DND-41 (cell line): ENCODE measurements at regions not wholly inside any gene's neighbourhood (a gene's known extent, or its start where the extent isn't known, plus 50 kb on each side); places are given as distances from the start of the nearest gene placed in this dataset.

ENCODE experiments used
- ATAC-seq: fragments of 200-7000 bp; cut with Tn5 transposase; 3 replicates; pipeline ENCODE4 v1.9.1; 2021; ENCODE audit warnings: low read depth; ENCODE audit not compliant: insufficient read depth
- DNase-seq: peaks from one replicate; pipeline ENCODE4 v3.0.0-alpha.2; 2020
- H2AFZ ChIP-seq: 2 replicates; pipeline ENCODE4 v1.6.0; 2012; ENCODE audit warnings: low read depth, low read length
- H3K27ac ChIP-seq: 2 replicates; pipeline ENCODE4 v1.5.1; 2012; ENCODE audit warnings: low read length, inconsistent platforms
- H3K27me3 ChIP-seq: fragments of 200-600 bp; sonication (generic); 2 replicates; pipeline ENCODE4 v1.6.0; 2012; ENCODE audit warnings: low read length, mild to moderate bottlenecking, inconsistent platforms; ENCODE audit not compliant: insufficient read depth, poor library complexity
- H3K36me3 ChIP-seq: 2 replicates; pipeline ENCODE4 v1.5.1; 2012; ENCODE audit warnings: low read length, inconsistent platforms; ENCODE audit not compliant: insufficient read depth
- H3K4me1 ChIP-seq: 2 replicates; pipeline ENCODE4 v1.5.1; 2012; ENCODE audit warnings: mild to moderate bottlenecking, low read length; ENCODE audit not compliant: insufficient read depth
- H3K4me2 ChIP-seq: 2 replicates; pipeline ENCODE4 v1.6.0; 2012; ENCODE audit warnings: mild to moderate bottlenecking, moderate library complexity, low read length, inconsistent platforms; ENCODE audit not compliant: insufficient read depth
- H3K4me3 ChIP-seq, 2 experiments: fragments of 200-600 bp in 1 of 2; shearing (Covaris generic) in 1 of 2; 2 replicates each; pipeline ENCODE4 v1.5.1; 2012 to 2016; ENCODE audit warnings: inconsistent platforms in 2 of 2, low read length in 2 of 2, mild to moderate bottlenecking in 2 of 2, low read depth in 1 of 2, moderate library complexity in 1 of 2
- H3K79me2 ChIP-seq: 2 replicates; pipeline ENCODE4 v1.6.0; 2012; ENCODE audit warnings: low read length, inconsistent platforms; ENCODE audit not compliant: insufficient read depth
- H3K9ac ChIP-seq: 2 replicates; pipeline ENCODE4 v1.6.0; 2012; ENCODE audit warnings: low read depth, mild to moderate bottlenecking, inconsistent platforms, low read length, moderate library complexity
- H3K9me3 ChIP-seq: 2 replicates; pipeline ENCODE4 v1.5.1; 2012; ENCODE audit warnings: low read length, moderate library complexity, mild to moderate bottlenecking, inconsistent platforms; ENCODE audit not compliant: insufficient read depth, severe bottlenecking
- H4K20me1 ChIP-seq: 2 replicates; pipeline ENCODE4 v1.6.0; 2012; ENCODE audit warnings: low read length; ENCODE audit not compliant: insufficient read depth
- CTCF ChIP-seq: IDR thresholded peaks from 2 replicates; pipeline ENCODE4 v1.5.1; 2012; ENCODE audit warnings: borderline replicate concordance, low read length, moderate library complexity, mild to moderate bottlenecking; ENCODE audit not compliant: poor library complexity, severe bottlenecking; ENCODE audit errors: extremely low read depth
- EZH2 ChIP-seq: IDR thresholded peaks from 3 replicates; pipeline ENCODE4 v1.6.1; 2012; ENCODE audit warnings: borderline replicate concordance, low read depth, mild to moderate bottlenecking, moderate library complexity, low read length, inconsistent platforms; ENCODE audit not compliant: severe bottlenecking

GRCh38 chr11:127625402-127625801 is 624.8 kb upstream of the KIRREL3 start:
- Histone ChIP-seq H4K20me1 (no peaks in the 10 kb centered on the region), H3K79me2 (no peaks in the 10 kb centered on the region), H3K9ac (peak overlapping the region; percentile 55), H3K4me2 (peak overlapping the region; percentile 63), H2AFZ (peak overlapping the region; percentile 62; the same call in 1 of the 2 replicates), H3K9me3 (no peaks in the 10 kb centered on the region), H3K4me3 (no peak overlapping the region), H3K27ac (peak overlapping the region; percentile 79), H3K27me3 (no peaks in the 10 kb centered on the region), H3K36me3 (no peaks in the 10 kb centered on the region), H3K4me1 (peaks cover 68% of the 10 kb centered on the region)
- ATAC-seq (peak; percentile 4; the same call in 1 of the 3 replicates), DNase-seq (no peak)
- TF ChIP-seq EZH2, result no peak
- no peak for TF ChIP-seq CTCF

- TF ChIP-seq EZH2 (no peak), CTCF (no peak)
- H3K4me2 ChIP-seq, result peak overlapping the region; percentile 63
- peak; percentile 78 for ATAC-seq
- no peaks in the 10 kb centered on the region for H3K79me2 ChIP-seq
- H3K4me3 ChIP-seq, result peak overlapping the region; percentile 11 to 50; a peak in 2 of 4 replicates
- H4K20me1 ChIP-seq, result no peaks in the 10 kb centered on the region
- no peaks in the 10 kb centered on the region for H3K27me3 ChIP-seq
- peak overlapping the region; percentile 42 for H2AFZ ChIP-seq
- peak; percentile 76 for DNase-seq
- H3K27ac ChIP-seq, result peak overlapping the region; percentile 79
- no peaks in the 10 kb centered on the region for H3K36me3 ChIP-seq
- no peaks in the 10 kb centered on the region for H3K9me3 ChIP-seq
- H3K4me1 ChIP-seq, result peaks cover 75% of the 10 kb centered on the region
- H3K9ac ChIP-seq, result peak overlapping the region; percentile 55
These were observed 623.8 kb upstream of the KIRREL3 start for GRCh38 chr11:127624306-127624856.

GRCh38 chr11:127622686-127623085 is 622.1 kb upstream of the KIRREL3 start:
- ATAC-seq, result no peak
- TF ChIP-seq EZH2 (no peak), CTCF (no peak)
- no peak overlapping the region for H3K4me3 ChIP-seq

GRCh38 chr11:127620671-127621070 is 620.1 kb upstream of the KIRREL3 start:
- Histone ChIP-seq H4K20me1 (no peaks in the 10 kb centered on the region), H2AFZ (0 out of 2 replicates have a peak overlapping the region, but pooled peaks have one; percentile 18), H3K4me2 (no peak overlapping the region), H3K36me3 (no peaks in the 10 kb centered on the region), H3K9ac (no peak overlapping the region), H3K4me3 (no peak overlapping the region), H3K9me3 (no peaks in the 10 kb centered on the region), H3K4me1 (peaks cover 50% of the 10 kb centered on the region), H3K27me3 (no peaks in the 10 kb centered on the region), H3K27ac (peak overlapping the region; percentile 42; the same call in 1 of the 2 replicates), H3K79me2 (no peaks in the 10 kb centered on the region)
- TF ChIP-seq EZH2 (no peak), CTCF (no peak)
- ATAC-seq (no peak), DNase-seq (no peak)

More at GRCh38 chr11:127622686-127623085, 622.1 kb upstream of the KIRREL3 start:
- H3K9ac ChIP-seq, result no peak overlapping the region; the same call in 1 of the 2 replicates
- H3K9me3 ChIP-seq, result no peaks in the 10 kb centered on the region
- H3K36me3 ChIP-seq, result no peaks in the 10 kb centered on the region
- H3K27ac ChIP-seq, result peak overlapping the region; percentile 79
- no peaks in the 10 kb centered on the region for H3K27me3 ChIP-seq
- H4K20me1 ChIP-seq, result no peaks in the 10 kb centered on the region
- no peak overlapping the region for H2AFZ ChIP-seq
- peaks cover 68% of the 10 kb centered on the region for H3K4me1 ChIP-seq
- no peaks in the 10 kb centered on the region for H3K79me2 ChIP-seq
- no peak overlapping the region for H3K4me2 ChIP-seq
- DNase-seq, result no peak
